ENCODE measurements at regions not wholly inside any gene's neighbourhood (a gene's known extent, or its start where the extent isn't known, plus 50 kb on each side); places are given as distances from the start of the nearest gene placed in this dataset.

DNA sequence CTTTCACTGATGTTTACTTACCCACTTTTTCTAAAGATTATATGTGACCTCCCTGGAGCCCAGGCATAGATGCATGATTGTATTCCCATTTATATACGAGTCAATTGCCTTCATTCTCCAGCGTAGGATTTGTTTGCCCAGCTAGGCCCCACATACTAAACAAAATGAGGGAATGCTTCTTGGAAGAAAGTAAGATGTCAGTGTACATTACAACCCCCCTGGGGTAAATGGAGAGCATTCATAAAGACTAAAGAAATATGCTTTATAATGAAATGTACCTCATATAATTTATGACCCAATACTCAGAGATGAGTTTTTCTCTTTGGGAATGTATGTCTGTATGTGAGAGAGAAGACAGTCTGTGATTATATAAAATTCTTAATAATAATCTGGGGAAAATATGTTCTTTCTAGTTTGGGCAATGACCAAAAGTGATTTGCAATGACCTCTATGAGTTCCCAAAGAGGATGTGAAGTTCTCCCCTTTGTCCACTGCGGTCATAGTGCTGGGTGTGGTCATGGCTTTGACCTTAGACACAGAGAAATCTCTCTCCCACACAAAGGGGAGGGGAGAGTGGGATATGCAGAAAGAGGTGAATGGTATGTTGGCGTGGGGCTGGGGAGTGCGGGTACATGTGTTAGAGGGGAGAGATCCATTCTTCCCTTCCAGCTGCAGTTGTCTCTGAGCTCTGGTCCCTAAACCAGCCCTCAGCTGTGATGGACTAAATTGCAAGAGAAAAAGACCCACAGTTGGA is 175.6 kb downstream of the EN1 start:
- TF ChIP-seq ZNF274 (IDR thresholded peaks at IDR 0.05; ENCODE audit: low read depth, low read length): no peak
- no peak overlapping the region for H3K4me3 ChIP-seq (ENCODE audit: low read length)

DNA sequence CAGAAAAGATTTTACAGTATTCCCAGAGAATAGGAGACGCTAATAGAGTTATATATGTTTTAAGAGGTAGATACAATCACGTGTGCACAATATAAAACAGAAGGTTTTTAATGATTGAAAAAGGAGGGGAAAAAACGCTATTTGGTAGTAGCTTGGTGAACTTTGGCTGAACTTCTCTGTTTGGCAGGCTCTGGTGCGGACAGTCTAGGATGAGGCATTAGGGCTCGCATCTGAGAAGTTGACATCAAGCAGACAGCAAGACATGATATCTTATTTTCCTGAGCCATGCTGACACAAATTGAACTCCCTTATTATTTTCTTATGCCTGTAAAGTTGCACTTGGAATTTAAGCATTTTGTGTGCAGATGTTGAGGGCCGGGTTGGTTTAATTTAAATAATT is 176.6 kb downstream of the EN1 start:
- no peak overlapping the region for H3K4me3 ChIP-seq (ENCODE audit: low read length)
- no peak for TF ChIP-seq ZNF274 (IDR thresholded peaks at IDR 0.05; ENCODE audit: low read depth, low read length)

DNA sequence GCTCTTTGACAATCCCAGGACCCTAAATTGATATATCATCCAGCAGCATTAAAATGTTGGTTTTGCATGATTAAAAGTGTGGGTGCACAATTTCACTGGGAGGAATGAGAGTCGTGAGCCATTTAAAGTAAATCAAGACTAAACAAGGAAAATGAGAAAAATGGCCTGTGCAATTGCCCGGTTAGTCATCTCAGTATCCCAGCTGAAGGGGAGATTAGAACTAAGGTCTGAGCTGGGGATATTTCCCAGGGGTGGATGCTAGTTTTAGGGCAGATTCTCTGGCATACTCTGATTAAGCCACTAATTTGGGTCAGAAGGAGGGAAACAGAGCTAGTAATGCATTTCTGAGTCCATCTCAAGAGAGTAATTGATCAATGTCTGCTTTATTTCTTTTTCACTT is 177.2 kb downstream of the EN1 start:
- no peak overlapping the region for H3K4me3 ChIP-seq (ENCODE audit: low read length)
- TF ChIP-seq ZNF274 (IDR thresholded peaks at IDR 0.05; ENCODE audit: low read depth, low read length): no peak

DNA sequence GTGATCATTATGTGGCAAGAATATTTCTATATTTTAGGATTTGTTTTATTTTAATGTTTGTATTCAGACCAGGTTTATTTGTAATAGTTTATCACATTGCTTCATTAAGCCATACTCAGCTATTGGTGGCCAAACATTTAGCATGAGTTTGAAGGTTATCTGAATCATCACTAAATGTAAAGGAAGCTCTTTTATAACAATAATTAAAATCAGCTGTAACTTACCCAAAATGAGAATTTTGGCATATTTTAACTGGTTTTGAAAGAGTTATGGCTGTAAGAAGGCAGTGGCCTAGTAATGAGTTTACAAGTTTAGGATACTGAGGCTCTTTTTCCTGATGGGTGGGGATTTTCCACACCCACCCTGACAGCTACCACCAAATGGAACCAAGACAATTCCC is 177.8 kb downstream of the EN1 start:
- H3K4me3 ChIP-seq (ENCODE audit: low read length): no peak overlapping the region
- TF ChIP-seq ZNF274 (IDR thresholded peaks at IDR 0.05; ENCODE audit: low read depth, low read length): no peak

DNA sequence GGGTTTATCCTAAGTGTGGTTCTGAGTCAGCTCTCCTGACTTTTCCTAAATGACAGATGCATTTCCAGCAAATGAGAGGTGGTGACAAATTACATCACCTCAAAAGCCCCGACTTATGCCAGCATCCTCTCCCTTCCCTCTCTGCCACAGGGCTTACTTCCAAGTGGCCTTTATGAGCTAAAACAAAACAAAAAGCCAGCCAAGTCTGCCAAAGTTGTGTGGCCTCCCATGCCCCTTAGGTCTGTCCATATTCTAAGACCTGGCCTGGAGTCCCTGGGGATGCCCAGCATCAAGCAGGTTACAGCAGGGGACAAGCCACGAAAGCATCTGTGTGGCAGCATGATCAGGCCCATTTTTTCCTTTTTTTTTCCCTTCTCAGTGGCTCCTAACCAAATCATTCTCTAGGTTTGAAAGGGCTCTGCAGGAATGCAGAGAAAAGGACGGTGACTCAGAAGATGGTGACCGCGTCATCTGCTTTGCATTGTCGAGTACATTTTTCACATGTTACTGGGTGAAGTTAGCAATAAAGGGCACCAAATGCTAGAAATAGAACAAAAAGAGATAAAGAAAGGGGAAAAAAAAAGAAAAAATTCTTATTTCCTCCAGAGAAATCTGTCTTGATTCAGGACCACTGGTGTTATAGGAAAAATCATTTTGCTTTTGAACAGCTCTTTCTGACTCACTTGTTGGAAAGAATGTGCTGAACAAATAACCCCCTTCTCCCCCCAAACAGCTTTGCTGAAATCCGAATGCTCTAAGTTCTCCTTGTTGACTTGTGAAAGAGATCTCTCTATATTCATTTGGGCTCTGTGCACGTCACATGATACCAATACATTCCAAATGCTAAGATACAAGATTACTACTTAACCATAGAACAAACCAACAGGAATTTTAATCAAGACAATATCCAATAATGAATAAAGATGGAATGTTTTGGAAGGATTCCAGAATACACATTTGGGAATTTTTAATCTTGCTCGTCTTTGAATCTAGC is 178.7 kb downstream of the EN1 start:
- no peak overlapping the region for H3K4me3 ChIP-seq (ENCODE audit: low read length)
- TF ChIP-seq ZNF274 (IDR thresholded peaks at IDR 0.05; ENCODE audit: low read depth, low read length): no peak

DNA sequence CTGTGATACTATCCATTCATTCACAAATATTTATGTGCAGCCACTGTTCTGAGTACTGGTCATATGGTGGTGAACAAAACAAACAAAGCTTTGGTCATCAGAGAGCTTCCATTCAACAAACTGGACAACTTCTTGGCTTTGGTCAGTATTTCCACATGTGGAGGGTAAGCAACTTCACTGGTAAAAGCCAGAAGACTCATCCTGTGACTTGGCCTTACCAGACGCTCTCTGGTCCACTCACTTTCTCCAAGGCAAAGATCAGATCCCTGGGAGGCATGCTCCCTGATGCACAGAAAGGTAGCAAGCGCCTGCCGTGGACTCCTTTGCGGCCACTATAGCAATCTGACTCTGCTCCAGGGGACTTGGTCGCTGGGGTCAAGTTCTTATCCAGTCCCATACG is 179.5 kb downstream of the EN1 start:
- no peak overlapping the region for H3K4me3 ChIP-seq (ENCODE audit: low read length)
- no peak for TF ChIP-seq ZNF274 (IDR thresholded peaks at IDR 0.05; ENCODE audit: low read depth, low read length)

DNA sequence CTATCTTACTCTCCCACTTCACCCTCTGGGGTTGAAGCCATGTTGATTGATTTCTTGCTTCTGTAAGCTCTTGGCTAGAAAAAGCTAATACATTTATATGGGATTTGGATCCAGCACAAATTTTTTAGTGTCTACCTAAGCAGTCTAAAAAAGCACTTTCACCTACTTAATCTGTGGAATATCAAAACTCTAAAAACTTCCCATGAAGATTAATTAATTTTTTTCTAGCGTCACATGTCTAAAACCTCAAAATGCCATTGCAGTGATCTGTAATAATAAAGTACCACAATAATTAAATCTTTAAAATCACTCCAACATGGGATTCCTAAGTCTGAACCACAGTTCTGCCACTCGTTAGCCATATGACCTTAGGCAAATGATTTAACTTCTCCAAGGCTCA is 180.1 kb downstream of the EN1 start:
- no peak for TF ChIP-seq ZNF274 (IDR thresholded peaks at IDR 0.05; ENCODE audit: low read depth, low read length)
- no peak overlapping the region for H3K4me3 ChIP-seq (ENCODE audit: low read length)

DNA sequence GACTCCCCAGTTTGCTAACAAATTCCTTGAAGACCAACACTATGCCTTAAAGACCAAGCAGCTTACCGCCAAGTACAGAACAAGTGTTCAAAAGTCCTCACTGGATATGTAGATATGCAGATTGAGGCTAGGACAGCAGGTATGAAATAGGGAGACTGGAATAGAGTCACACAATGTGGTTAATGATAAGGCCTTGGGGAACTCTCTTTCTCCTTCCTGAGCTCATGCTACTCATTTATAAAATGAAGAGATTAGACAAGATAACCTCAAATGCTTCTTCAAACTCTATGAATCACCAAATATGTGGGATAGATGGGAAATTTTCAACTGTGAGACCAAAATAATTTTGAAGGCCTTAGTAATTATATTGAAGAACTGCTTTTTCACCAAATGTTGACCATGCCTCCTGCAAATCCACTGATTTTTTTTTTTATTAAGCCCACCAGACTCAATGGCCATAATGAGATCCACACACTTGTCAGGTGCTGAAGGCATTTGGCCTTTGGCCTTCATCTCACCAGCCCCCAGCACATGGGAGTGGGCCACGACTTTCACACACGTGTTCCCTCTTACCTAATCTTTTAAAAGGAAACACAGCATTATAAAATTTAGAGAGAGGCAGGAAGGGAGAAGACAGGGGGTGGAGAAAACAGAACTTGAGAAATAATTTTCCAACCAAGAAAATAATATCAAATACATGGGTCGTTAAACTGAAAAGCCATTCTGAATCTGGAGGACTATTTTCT is 181.5 kb downstream of the EN1 start:
- H3K4me3 ChIP-seq (ENCODE audit: low read length): no peak overlapping the region
- no peak for TF ChIP-seq ZNF274 (IDR thresholded peaks at IDR 0.05; ENCODE audit: low read depth, low read length)

DNA sequence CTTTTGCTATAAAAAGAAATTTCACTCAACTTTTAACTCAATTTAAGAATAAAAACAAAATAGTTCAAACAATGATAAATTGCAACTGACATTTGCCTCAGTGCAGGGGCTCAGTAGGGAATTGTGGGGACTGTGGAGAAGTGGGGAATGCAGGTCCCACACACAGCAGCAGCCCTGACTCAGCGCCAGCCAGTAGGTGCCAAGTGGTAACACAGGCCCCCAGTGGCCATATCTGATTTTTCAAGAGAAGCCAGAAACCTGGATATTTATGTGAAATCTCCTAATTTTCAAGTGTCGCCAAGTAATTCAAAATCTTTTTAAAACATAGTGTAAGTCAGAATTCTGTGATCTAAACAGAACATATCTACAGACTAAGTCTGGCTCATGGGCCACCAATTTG is 186.3 kb downstream of the EN1 start:
- H3K4me3 ChIP-seq (ENCODE audit: low read length): no peak overlapping the region
- no peak for TF ChIP-seq ZNF274 (IDR thresholded peaks at IDR 0.05; ENCODE audit: low read depth, low read length)

DNA sequence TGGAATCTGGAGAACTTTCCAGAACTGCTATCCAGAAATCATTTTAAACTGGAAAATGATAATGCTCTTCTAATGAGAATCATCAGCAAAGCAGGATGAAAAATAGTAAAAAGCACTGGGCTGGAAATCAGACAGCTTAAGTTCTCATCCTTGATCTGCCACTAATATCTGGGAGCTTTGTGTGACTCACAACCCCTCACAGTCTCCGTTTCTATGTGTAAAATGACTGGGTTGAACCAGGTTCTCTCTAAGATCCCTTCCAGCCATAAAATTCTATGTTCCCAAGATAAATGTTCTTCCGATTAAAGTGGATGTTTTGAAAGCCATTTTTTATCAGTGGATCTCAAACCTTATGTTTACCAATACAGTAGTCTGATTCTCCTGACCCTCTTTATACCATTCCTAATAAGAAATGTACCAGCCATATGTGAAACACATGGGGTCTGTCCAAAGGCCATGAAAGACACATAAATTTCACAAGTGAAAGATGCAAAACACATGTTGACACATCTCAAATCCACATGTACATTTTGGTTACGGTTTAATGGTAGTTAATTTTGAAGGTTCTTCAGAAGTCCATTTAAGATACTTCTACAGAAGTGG is 188.8 kb downstream of the EN1 start:
- TF ChIP-seq ZNF274 (IDR thresholded peaks at IDR 0.05; ENCODE audit: low read depth, low read length): no peak
- H3K4me3 ChIP-seq (ENCODE audit: low read length): no peak overlapping the region

DNA sequence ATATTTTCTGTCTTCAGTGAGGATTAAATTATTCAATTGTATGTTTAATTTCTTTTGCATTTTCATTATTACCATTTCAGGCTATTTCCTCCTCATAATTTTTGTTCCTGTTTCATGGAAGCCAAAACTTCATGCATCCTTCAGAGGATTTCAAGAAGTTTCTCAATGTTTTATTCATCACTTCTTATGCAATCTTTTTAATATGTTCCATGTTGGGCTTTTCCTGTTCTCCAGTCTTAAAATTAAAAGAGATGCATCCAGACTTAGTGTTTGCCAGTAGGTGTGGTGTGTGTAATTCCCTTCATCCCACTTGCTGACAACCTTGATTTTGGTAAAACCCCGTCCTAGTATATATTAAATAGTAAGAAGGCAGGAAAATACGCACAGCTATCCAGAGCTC is 190.0 kb downstream of the EN1 start:
- no peak overlapping the region for H3K4me3 ChIP-seq (ENCODE audit: low read length)
- no peak for TF ChIP-seq ZNF274 (IDR thresholded peaks at IDR 0.05; ENCODE audit: low read depth, low read length)

DNA sequence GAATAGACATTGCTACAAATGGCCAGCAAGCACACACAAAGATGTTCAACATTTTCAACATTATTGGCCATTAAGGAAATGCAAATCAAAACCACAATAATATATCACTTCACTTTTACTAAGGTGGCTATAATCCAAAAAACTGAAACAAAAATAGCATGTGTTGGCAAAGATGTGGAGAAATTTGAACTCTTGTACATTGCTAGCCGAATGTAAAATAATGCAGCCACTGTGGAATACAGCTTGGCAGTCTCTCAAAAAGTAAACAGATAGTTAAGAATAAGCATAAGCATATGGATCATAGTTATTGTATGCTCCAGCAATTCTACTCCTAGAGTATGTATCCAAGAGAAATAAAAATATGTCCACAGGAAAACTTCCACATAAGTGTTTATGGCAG is 192.5 kb downstream of the EN1 start:
- H3K4me3 ChIP-seq (ENCODE audit: low read length): no peak overlapping the region
- no peak for TF ChIP-seq ZNF274 (IDR thresholded peaks at IDR 0.05; ENCODE audit: low read depth, low read length)

DNA sequence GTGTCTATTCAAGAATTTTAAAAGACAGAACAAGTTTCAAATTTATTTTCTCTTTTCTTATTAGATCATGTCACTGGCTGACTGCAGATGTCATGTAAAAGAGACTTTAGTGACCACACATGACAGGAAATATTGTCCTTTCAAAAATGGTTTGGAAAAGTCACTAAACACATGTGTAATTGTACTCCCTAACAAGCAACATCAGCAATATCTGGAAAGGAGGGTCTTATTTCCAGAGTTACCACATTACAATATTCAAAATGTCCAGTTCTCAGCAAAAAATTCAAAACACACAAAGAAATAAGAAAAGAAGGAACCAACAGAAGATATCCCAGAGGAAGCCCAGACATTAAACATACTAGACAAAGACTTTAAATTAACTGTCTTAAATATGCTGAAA is 197.1 kb downstream of the EN1 start:
- no peak for TF ChIP-seq ZNF274 (IDR thresholded peaks at IDR 0.05; ENCODE audit: low read depth, low read length)
- H3K4me3 ChIP-seq (ENCODE audit: low read length): no peak overlapping the region

DNA sequence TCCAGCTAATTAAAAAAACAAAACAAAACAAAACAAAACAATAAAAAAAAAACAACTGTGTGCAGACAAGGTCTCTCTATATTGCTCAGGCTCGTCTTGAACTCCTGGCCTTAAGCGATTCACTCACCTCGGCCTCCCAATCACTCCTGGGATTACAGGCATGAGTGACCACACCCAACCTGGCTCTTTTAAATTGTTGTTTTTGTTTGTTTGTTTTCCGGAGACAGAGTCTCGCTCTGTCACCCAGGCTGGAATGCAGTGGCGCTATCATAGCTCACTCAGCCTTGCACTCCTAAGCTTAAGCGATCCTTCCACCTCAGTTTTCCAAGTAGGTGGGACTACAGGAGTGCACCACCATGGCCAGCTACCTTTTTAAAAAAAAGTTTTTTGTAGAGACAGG is 201.6 kb downstream of the EN1 start:
- no peak overlapping the region for H3K4me3 ChIP-seq (ENCODE audit: low read length)
- no peak for TF ChIP-seq ZNF274 (IDR thresholded peaks at IDR 0.05; ENCODE audit: low read depth, low read length)

Measured in GM08714 (cell line).